T-helper 2 cell treated with Interferon-gamma antibody and Interleukin-4, amounts not matched to agents 100 ng/mL and 5 ng/mL, for 36 hours (primary cell): ENCODE measurements at regions not wholly inside any gene's neighbourhood (a gene's known extent, or its start where the extent isn't known, plus 50 kb on each side); places are given as distances from the start of the nearest gene placed in this dataset.
"Not testable (repeated sequence)": the region's sequence is repeated elsewhere in the genome, so short reads cannot be mapped to it uniquely, and the experiment has no call there.

Experiments used
- intact Hi-C: fragments of 100-400 bp; cut with micrococcal nuclease; formaldehyde crosslinking; loops from one replicate; pipeline ENCODE4 v1.15.1; 2023

DNA sequence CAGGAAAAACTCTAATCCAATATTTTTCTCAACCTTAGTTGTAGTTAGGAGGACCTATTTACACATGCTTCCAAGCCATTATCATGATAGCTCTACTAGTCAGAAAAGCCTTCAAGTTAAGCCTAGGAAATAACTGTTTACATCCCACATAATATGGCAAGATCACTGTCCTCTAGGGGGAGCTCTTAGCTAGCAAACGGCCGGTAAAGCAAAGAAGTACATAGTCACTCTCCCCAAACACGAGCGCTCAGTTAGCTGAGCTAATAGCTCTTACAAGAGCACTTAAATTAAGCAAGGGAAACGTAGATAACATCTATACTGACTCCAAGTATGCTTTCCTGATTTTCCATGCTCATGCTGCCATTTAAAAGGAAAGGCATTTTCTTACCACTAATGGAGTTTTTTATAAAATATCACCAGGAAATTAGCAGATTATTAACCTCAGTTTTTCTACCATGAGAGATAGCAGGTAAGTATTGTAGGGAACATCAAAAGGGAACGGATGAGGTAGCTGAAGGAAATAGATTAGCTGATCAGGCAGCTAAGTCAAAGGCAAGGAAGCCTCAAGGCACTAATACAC, 100.6 kb upstream of the PABPC3 start:
- intact Hi-C loops: loop anchor here (1.0 kb wide), 1 partner anchor 42 kb away; no protein-coding TSS in a partner anchor

DNA sequence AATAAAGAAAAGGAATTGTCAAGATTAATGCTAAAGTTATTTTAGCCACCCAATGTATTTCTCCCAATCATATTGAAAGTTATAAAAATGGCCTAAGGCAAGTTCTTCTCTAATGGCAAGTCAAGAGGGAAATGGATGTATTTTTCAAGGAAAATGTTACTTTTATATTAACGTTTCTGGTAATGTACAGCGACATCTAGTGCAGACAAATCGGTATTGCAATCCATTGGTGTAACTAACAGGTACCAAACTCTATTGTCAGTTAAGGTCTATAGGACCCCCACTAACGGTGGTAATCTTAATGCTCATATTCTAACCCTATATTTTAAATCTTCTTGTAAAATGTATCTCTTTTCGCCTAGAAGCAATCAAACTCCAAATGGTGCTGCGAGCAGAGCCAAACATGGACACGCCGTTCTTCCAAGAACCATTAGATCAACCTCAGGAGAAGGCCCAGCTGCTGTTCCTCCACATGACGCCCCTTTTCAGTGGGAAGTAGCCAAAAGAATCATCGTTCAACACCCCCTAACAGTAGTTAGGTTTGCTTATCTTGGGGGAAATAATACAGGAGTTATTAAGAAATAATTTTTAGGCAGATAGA, 98.5 kb upstream of the PABPC3 start:
- intact Hi-C loops: no loop called here

- intact Hi-C loops: no loop called here
Observed at GRCh38 chr13:24998433-24998832, 97.5 kb upstream of the PABPC3 start.

DNA sequence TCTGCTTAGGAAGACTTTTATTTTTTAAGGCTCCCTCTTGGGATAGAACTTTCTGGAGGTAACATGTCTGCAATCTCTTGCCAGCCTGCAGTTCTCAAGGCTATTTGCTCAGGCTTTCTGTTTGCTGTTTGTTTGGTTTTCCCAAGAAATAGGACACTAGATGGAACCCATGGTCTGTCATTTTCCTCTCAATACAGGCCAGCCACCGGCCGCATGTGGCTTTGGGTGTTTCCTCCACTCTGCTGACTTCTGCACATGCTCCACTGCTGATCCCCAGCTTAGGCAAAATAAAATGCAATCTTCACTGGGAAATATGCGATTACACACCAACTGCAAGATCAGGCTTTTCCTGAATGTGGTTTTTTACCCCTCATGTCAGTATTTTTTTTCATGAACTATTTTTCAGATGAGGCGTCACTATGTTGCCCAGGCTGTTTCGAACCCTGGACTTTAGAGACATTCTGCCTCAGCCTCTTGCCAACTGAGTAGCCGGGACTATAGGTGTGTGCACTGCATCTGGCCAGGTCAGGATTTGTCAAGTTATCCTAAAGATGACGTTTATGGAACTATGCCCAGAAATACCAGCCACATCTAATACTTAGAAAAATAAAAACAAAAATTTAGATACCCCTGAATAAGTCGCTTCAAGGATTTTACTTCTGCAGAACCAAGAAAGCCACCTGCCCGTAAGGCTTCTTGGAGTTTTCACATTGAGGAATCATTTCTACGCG, 94.3 kb upstream of the PABPC3 start:
- intact Hi-C loops: no loop called here

DNA sequence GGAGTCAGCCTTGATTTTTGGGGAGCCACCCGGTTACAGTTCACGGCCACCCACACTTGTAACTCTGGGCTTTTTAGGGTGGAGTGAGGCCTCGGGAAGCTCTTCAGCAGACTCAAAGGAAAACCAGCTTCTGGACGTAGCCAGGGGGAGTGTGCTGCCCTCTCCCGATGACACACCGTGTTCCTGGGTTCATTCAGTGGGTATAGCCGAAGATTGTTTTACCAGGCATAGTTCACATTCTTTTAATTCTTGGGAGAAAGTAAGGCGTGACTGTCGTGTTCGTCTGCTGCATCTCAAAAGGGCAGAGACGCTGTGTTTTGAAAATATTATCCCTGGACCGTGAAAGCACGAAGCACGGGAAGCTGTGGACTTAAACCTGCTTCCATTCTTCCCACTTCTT, 93.6 kb upstream of the PABPC3 start:
- intact Hi-C loops: not testable (repeated sequence)

- intact Hi-C loops: not testable (repeated sequence)
Observed at GRCh38 chr13:25004489-25004888, 91.4 kb upstream of the PABPC3 start.

DNA sequence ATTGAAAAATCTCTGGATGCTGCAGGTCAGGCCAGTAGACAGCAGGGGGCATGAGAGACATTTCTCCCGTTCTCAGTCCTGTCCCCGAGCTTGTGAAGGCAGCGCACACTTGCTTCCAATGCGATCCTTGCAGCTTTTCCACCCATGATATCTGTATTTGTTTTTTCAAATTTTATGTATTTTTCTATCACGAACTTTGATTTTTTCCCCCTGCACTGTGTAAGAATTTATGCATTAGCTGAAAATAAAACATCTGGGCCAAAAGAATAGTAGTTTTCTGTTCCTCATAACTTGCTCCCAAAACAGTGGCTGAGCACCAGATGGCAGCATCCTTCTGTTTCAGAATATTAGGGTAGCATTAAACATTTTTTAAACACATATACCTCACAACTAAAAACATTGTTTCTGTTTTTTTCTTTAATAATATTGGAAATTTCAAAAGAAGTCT, 90.9 kb upstream of the PABPC3 start:
- intact Hi-C loops: loop anchor here (1.0 kb wide), 2 partner anchors 32 to 109 kb away; no protein-coding TSS in a partner anchor

- intact Hi-C loops: not testable (repeated sequence)
Observed at GRCh38 chr13:25007389-25007788, 88.5 kb upstream of the PABPC3 start.

GRCh38 chr13:25014398-25014973, 81.5 kb upstream of the PABPC3 start:
- intact Hi-C loops: not testable (repeated sequence)

- intact Hi-C loops: not testable (repeated sequence)
Observed at GRCh38 chr13:25017176-25017575, 78.8 kb upstream of the PABPC3 start.

GRCh38 chr13:25017808-25018728, 77.9 kb upstream of the PABPC3 start:
- intact Hi-C loops: not testable (repeated sequence)

DNA sequence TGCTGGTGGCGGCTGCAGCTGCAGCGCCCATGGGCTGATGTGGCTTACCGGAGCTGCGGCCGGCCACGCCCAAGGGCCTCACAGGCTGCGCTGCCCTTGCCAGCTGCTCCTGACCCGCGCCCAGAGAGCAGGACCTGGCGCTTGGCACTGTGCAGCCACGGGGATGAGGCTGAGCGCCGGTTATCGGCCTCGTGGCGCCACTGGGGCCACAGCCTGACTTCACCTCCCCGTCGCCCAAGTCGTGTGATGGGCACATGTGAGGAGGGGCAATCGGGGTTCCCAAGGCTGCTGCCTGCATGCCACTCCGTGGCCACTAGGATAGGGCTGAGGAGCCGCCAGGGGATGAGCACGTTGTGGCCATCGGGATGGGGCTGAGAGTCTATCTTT, 77.2 kb upstream of the PABPC3 start:
- intact Hi-C loops: no loop called here

GRCh38 chr13:25019741-25020140, 76.2 kb upstream of the PABPC3 start:
- intact Hi-C loops: not testable (repeated sequence)

DNA sequence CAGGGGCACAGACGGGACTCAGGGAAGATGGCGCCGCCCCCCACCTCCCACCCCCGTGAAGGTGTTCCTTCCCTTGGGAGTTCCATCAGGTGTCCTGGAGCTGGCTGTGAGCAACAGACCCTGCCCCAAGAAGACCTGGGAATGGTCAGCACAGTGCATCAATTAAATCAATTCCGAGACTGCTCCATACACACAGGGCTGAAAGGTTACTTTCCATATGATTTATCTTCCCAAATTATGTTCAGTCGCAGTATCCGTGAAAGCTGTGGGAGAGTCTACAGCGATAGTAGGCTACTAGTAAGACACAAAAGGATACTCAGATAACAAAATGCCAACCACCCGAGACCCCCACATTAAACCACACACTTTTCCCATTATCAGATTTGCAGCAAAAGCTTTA, 71.8 kb upstream of the PABPC3 start:
- intact Hi-C loops: no loop called here

GRCh38 chr13:25032160-25032559, 63.8 kb upstream of the PABPC3 start:
- intact Hi-C loops: loop anchor here (5.0 kb wide), 1 partner anchor 1175 kb away; no protein-coding TSS in a partner anchor

GRCh38 chr13:25034173-25034572, 61.8 kb upstream of the PABPC3 start:
- intact Hi-C loops: loop anchor here (5.0 kb wide), 1 partner anchor 1173 kb away; no protein-coding TSS in a partner anchor

DNA sequence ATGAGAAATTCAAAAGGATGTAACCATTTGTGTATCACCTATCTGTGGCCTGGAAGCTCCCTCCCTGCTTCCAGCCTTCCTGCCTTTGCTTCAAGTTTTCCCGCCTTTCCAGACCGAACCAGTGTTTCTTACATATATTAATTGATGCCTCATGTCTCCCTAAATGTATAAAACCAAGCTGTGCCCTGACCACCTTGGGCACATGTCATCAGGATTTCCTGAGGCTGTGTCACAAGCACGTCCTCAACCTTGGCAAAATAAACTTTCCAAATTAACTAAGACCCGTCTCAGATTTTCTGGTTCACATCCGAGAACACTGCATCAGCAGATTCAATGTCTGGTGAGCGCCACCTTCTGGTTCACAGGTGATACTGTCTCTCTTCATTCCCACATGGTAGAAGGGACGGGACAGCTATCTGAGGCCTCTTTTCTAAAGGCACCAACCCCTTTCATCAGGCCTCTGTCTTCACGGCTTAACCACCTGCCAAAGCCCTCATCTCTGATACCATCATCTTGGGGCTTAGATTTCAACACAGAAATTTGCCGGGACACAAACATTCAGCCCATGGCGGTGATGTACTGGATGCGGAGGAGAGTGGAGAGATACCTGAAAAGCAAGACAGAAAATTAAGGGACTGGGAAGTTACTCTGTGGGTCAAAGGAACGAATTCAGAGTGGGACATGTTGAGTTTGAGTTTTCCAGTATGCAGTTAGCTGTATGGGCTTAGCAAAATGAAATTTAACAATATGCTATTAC, 58.7 kb upstream of the PABPC3 start:
- intact Hi-C loops: loop anchor here (1.0 kb wide), 2 partner anchors 32 to 42 kb away; no protein-coding TSS in a partner anchor

DNA sequence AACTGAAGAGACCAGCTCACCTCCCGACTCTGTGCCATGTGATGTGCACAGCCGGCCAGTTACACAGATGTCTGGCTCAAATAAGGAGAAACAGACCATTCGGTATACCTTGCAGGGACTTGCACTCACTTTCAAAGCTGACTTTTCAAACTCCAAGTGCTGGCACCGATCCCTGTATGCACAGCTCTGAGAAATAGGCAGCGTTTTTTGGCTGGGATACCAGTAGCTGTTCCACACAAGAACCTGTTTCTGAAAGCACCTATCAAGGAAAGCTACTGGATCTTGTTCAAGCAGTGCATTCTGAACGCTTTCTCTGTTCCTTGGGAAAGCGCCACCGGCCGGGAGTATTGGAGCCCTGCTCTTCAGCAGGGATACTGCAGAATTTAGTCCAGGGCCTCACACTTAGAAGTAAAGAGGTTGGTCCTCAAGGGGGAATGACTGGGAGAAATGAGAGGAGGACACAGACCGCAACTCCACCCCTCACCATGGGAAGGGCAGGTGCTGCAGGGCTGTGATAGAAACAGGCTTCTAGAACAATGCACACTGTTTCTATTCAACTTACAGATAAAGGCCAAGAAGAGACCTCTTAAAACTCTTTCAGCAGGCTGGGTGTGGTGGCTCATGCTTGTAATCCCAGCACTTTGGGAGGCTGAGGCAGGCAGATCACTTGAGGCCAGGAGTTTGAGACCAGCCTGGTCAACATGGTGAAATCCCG, 53.6 kb upstream of the PABPC3 start:
- intact Hi-C loops: no loop called here

GRCh38 chr13:25044071-25044470, 51.9 kb upstream of the PABPC3 start:
- intact Hi-C loops: no loop called here
